ENCODE measurements at regions not wholly inside any gene's neighbourhood (a gene's known extent, or its start where the extent isn't known, plus 50 kb on each side); places are given as distances from the start of the nearest gene placed in this dataset.
A peak's percentile ranks its signal among the peaks of the same experiment; 100 is the strongest.
"Not testable (repeated sequence)": the region's sequence is repeated elsewhere in the genome, so short reads cannot be mapped to it uniquely, and the experiment has no call there.

GRCh38 chr16:88327561-88328312 lies 55.0 kb upstream of the ZNF469 start:
- ChIA-PET POLR2A (no interaction called here), CTCF (interaction anchor here (0.6 kb wide), 1 partner anchor 516 kb away, joined by 3 read pairs; no protein-coding TSS in a partner anchor)
- intact Hi-C loops (cut with DNase I, micrococcal nuclease), result no loop called here

DNA sequence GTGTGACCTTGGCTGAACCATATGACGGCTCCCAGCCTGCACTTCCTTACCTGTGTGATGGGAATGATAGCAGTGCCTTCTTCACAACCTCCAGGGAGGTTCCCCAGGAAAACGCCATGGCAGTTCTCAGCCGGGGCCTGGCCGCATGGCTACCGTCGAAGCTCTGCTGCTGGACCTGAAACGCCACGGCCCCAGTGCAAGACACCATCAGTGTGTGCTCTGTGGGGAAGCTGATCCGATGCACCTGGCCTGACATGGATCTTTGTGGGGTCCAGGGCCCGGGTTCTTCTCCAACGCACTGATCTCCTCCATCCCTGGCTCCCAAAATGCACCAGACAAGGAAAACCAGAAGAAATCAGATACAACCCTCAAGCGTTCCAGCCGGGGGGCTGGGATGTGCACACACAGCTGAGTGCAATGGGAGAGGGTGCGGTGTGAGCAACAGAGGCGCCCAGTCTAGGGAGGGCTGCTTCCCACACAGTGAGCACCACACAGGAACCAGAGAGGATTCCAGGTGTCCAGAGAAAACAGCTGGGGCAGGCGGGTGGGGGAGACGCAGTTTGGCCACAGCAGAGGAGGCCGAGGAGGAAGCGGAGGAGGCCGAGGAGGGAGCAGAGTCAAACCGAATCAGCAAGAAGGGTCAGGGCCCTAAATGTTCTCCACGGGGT lies 54.3 kb upstream of the ZNF469 start:
- intact Hi-C loops (cut with DNase I, micrococcal nuclease), result no loop called here
- Mint-ChIP-seq H3K4me3 (no peak overlapping the region), H3K9me3 (ENCODE audit: low read depth) (no peaks in the 10 kb centered on the region), H3K36me3 (ENCODE audit: low read depth) (no peaks in the 10 kb centered on the region), H3K4me1 (peaks cover under 1% of the 10 kb centered on the region), H3K27me3 (no peaks in the 10 kb centered on the region), H3K27ac (no peak overlapping the region)
- ChIA-PET POLR2A (no interaction called here), CTCF (interaction anchor here (0.6 to 0.9 kb wide), 2 partner anchors 515 to 854 kb away, joined by 3 to 5 read pairs; no protein-coding TSS in a partner anchor)
- ATAC-seq (no peak), DNase-seq (no peak)

More at GRCh38 chr16:88327561-88328312, 55.0 kb upstream of the ZNF469 start:
- ATAC-seq (no peak), DNase-seq (no peak)
- Mint-ChIP-seq H3K27ac (no peak overlapping the region), H3K36me3 (ENCODE audit: low read depth) (no peaks in the 10 kb centered on the region), H3K27me3 (no peaks in the 10 kb centered on the region), H3K9me3 (ENCODE audit: low read depth) (no peaks in the 10 kb centered on the region), H3K4me1 (no peaks in the 10 kb centered on the region), H3K4me3 (no peak overlapping the region)

DNA sequence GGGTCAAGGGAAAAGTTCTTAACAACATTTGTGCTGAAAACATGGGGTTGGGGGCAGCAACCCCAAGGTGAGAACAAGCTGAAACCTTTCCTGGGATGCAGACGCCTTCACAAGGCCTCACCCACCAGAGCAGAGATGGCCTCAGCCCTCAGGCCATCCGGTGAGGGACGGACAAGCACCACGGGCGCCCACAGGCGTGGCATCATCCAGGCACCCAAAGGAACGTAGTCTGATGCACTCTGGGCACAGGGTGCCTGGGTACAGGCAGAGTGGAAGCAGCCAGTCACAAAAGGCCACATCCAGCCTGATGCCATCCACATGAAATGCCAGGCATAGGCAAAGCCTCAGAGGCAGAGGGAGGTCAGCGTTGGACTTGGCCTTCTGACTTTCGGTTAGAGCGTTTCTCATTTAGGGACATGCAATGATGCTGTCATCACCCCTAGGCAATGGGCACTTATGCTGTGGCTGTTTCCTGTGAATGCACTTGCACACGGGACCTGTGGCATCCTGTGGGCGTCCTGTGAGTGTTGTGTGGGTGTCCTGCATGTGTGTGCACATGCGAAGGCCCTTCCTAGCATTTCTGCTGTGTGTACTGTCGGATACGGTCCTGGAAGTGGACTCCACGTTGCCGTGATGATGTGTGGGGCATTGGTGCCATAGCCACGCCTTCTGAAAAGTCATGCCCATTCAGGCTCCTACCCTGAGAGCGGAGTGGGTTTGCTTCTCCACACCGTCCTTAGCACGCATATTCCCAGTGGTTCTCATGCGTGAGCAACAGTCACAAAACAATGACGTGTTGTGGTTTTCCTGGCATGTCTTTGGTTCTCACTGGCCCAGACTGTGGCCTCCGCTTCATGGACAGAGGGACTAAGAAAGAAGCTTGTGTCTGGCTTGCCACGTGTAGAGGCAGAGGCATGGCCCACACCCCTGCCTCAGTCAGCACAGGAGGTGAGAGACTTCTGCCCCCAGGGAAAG lies 52.7 kb upstream of the ZNF469 start:
- DNase-seq (no peak), ATAC-seq (no peak)
- intact Hi-C loops (cut with DNase I, micrococcal nuclease), result no loop called here
- CTCF ChIA-PET, result no interaction called here
- Mint-ChIP-seq H3K4me1 (peaks cover 6% of the 10 kb centered on the region), H3K36me3 (ENCODE audit: low read depth) (no peaks in the 10 kb centered on the region), H3K27ac (no peak overlapping the region), H3K9me3 (ENCODE audit: low read depth) (no peaks in the 10 kb centered on the region), H3K27me3 (peaks cover 4% of the 10 kb centered on the region), H3K4me3 (no peak overlapping the region)
- POLR2A ChIA-PET, result no interaction called here

DNA sequence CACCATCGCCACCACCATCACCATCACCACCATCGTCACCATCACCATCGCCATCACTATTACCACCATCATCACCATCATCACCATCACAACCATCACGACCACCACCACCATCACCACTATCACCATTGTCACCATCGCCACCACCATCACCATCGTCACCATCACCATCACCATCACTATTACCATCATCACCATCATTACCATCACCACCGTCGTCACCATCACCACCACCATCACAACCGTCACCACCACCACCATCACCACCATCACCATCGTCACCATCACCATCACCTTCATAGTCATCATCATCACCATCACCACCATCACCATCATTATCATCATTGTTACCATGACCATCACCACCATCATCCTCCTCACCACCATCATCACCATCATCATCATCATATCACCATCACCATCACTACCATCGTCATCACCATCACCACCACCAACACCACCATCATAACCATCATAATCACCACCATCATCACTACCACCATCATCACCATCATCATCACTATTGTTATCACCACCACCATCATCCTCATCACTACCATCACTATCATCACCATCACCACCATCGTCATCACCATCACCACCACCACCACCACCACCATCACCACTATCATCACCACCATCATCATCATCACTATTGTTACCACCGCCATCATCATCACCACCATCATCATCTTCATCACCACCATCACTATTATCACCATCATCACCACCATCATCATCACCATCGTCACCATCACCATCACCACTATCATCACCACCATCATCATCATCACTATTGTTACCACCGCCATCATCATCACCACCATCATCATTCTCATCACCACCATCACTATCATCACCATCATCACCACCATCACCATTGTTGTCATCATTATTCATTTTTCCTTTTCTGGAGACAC lies 51.5 kb upstream of the ZNF469 start:
- no peak for DNase-seq

GRCh38 chr16:88331989-88332920 lies 50.5 kb upstream of the ZNF469 start:
- intact Hi-C loops (cut with DNase I, micrococcal nuclease), result no loop called here
- Mint-ChIP-seq H3K27me3 (peaks cover 5% of the 10 kb centered on the region), H3K36me3 (ENCODE audit: low read depth) (no peaks in the 10 kb centered on the region), H3K4me3 (no peak overlapping the region), H3K27ac (no peak overlapping the region), H3K9me3 (ENCODE audit: low read depth) (peaks cover 4% of the 10 kb centered on the region), H3K4me1 (peaks cover 6% of the 10 kb centered on the region)
- ChIA-PET CTCF (no interaction called here), POLR2A (no interaction called here)
- DNase-seq (no peak), ATAC-seq (no peak)

More for the DNA sequence above, 51.5 kb upstream of the ZNF469 start:
- no peak overlapping the region for H3K4me3 Mint-ChIP-seq
- H3K27me3 Mint-ChIP-seq, result peaks cover 5% of the 10 kb centered on the region
- intact Hi-C loops (cut with DNase I, micrococcal nuclease), result no loop called here
- no peaks in the 10 kb centered on the region for H3K36me3 Mint-ChIP-seq (ENCODE audit: low read depth)
- POLR2A ChIA-PET, result no interaction called here
- H3K27ac Mint-ChIP-seq, result no peak overlapping the region
- ATAC-seq, result no peak
- peaks cover 6% of the 10 kb centered on the region for H3K4me1 Mint-ChIP-seq
- peaks cover 4% of the 10 kb centered on the region for H3K9me3 Mint-ChIP-seq (ENCODE audit: low read depth)
- CTCF ChIA-PET, result no interaction called here

- POLR2A ChIA-PET; intact Hi-C loops (cut with DNase I, micrococcal nuclease); H3K9me3 Mint-ChIP-seq (ENCODE audit: low read depth); H3K4me1 Mint-ChIP-seq; CTCF ChIA-PET; H3K4me3 Mint-ChIP-seq; H3K27me3 Mint-ChIP-seq; H3K27ac Mint-ChIP-seq; ATAC-seq; H3K36me3 Mint-ChIP-seq (ENCODE audit: low read depth): not testable (repeated sequence)
- DNase-seq, result peak; percentile 51
These were observed 49.6 kb upstream of the ZNF469 start for GRCh38 chr16:88332921-88333825.

Measured in activated CD4-positive, alpha-beta T cell treated with anti-CD3 and anti-CD28 coated beads for 36 hours (primary cell).